SK-N-SH (cell line): ENCODE measurements at regions not wholly inside any gene's neighbourhood (a gene's known extent, or its start where the extent isn't known, plus 50 kb on each side); places are given as distances from the start of the nearest gene placed in this dataset.

Experiments used
- CTCF ChIA-PET: fragments of 300-600, 350-600 bp; formaldehyde crosslinking; extraction: SDS; loops from one replicate; lab custom pipeline; 2021; lab: Yijun Ruan, JAX
- POLR2A ChIA-PET: fragments of 350-600 bp; sonication (Branson Sonifier 250); formaldehyde crosslinking; extraction: SDS; loops from one replicate; lab custom pipeline; 2020; ENCODE audit warnings: antibody characterized with exemption, inconsistent platforms; lab: Yijun Ruan, JAX
- DNase-seq: peaks from one replicate; pipeline ENCODE4 v3.0.0; 2012
- H2AFZ ChIP-seq: fragments of 200-600 bp; sonication (generic); 2 replicates; pipeline ENCODE4 v1.8.1; 2016; ENCODE audit warnings: antibody characterized with exemption, mild to moderate bottlenecking, low read depth
- H3F3A ChIP-seq: fragments of 200-600 bp; sonication (generic); replicated peaks from 2 replicates; pipeline ENCODE3; 2016; ENCODE audit warnings: antibody characterized with exemption, mild to moderate bottlenecking; ENCODE audit not compliant: insufficient read depth
- H3K27ac ChIP-seq, 2 experiments: fragments of 200-500 bp in 1 of 2; fragments of 200-600 bp in 1 of 2; sonication (Bioruptor generic) in 1 of 2; sonication (generic), shearing (Covaris generic) in 1 of 2; 2 replicates each; pipeline versions ENCODE4 v1.5.1 to v1.6.1; 2014 to 2016; ENCODE audit warnings: low read depth in 2 of 2, inconsistent platforms in 1 of 2, low read length in 1 of 2, mild to moderate bottlenecking in 1 of 2, mixed read lengths in 1 of 2
- H3K27me3 ChIP-seq: fragments of 200-600 bp; sonication (generic), shearing (Covaris generic); 2 replicates; pipeline ENCODE4 v1.6.1; 2016; ENCODE audit warnings: mixed run types; ENCODE audit not compliant: insufficient read depth
- H3K36me3 ChIP-seq, 2 experiments: fragments of 200-500 bp in 1 of 2; fragments of 200-600 bp in 1 of 2; sonication (Bioruptor generic) in 1 of 2; sonication (generic) in 1 of 2; replicated peaks in 1 of 2; 2 replicates each; pipeline versions ENCODE3 to v1.5.1; 2014 to 2016; ENCODE audit warnings: low read length in 1 of 2, mild to moderate bottlenecking in 1 of 2; ENCODE audit not compliant: insufficient read depth in 2 of 2, control insufficient read depth in 1 of 2
- H3K4me1 ChIP-seq, 2 experiments: fragments of 200-500 bp in 1 of 2; fragments of 200-600 bp in 1 of 2; sonication (Bioruptor generic) in 1 of 2; sonication (generic), shearing (Covaris generic) in 1 of 2; 2 replicates each; pipeline versions ENCODE4 v1.5.1 to v1.6.1; 2014 to 2016; ENCODE audit warnings: low read depth in 1 of 2, low read length in 1 of 2, mixed run types in 1 of 2; ENCODE audit not compliant: insufficient read depth in 2 of 2, control insufficient read depth in 1 of 2
- H3K4me2 ChIP-seq: fragments of 200-600 bp; sonication (generic), shearing (Covaris generic); 2 replicates; pipeline ENCODE4 v1.6.1; 2017; ENCODE audit warnings: mixed run types
- H3K4me3 ChIP-seq, 2 experiments: fragments of 200-500 bp in 1 of 2; fragments of 200-600 bp in 1 of 2; sonication (Bioruptor generic) in 1 of 2; sonication (generic), shearing (Covaris generic) in 1 of 2; 2 replicates each; pipeline versions ENCODE4 v1.5.1 to v1.8.1; 2014 to 2016; ENCODE audit warnings: low read depth in 2 of 2, inconsistent platforms in 1 of 2, low read length in 1 of 2, mild to moderate bottlenecking in 1 of 2, mixed read lengths in 1 of 2, moderate library complexity in 1 of 2
- H3K79me2 ChIP-seq: fragments of 200-600 bp; sonication (generic); 2 replicates; pipeline ENCODE4 v1.8.1; 2017; ENCODE audit warnings: mild to moderate bottlenecking; ENCODE audit not compliant: insufficient read depth
- H3K9ac ChIP-seq: fragments of 200-600 bp; sonication (generic); 2 replicates; pipeline ENCODE4 v1.6.1; 2017; ENCODE audit warnings: mixed run types
- H3K9me2 ChIP-seq: fragments of 200-600 bp; sonication (generic); 2 replicates; pipeline ENCODE4 v1.6.1; 2017; ENCODE audit warnings: mixed run types
- H3K9me3 ChIP-seq: fragments of 200-600 bp; sonication (generic); 2 replicates; pipeline ENCODE4 v1.6.1; 2017; ENCODE audit warnings: mixed run types, mild to moderate bottlenecking, moderate library complexity
- H4K20me1 ChIP-seq: fragments of 200-600 bp; sonication (generic); 2 replicates; pipeline ENCODE4 v1.6.1; 2017; ENCODE audit warnings: mild to moderate bottlenecking, mixed run types; ENCODE audit not compliant: insufficient read depth
- EP300 ChIP-seq, 2 experiments: IDR thresholded peaks; 2 replicates each; pipeline versions ENCODE4 v1.4.0 to v1.6.1; 2012; ENCODE audit warnings: borderline replicate concordance in 1 of 2, low read depth in 1 of 2, low read length in 1 of 2
- EZH2phosphoT487 ChIP-seq: fragments of 200-600 bp; sonication (generic); IDR thresholded peaks from 2 replicates; pipeline ENCODE4 v1.6.1; 2017; ENCODE audit warnings: low read depth, mixed run types, mild to moderate bottlenecking, antibody characterized with exemption, moderate library complexity, borderline replicate concordance
- FOSL2 ChIP-seq: IDR thresholded peaks from 2 replicates; pipeline ENCODE4 v1.4.0; 2012; ENCODE audit warnings: low read depth, mild to moderate bottlenecking, moderate library complexity, borderline replicate concordance
- FOXM1 ChIP-seq: IDR thresholded peaks from 2 replicates; pipeline ENCODE4 v1.4.0; 2012; ENCODE audit warnings: low read depth, mild to moderate bottlenecking
- JUND ChIP-seq: IDR thresholded peaks from 2 replicates; pipeline ENCODE4 v1.4.0; 2012
- MEF2A ChIP-seq: IDR thresholded peaks from 2 replicates; pipeline ENCODE4 v1.4.0; 2012; ENCODE audit warnings: low read depth, borderline replicate concordance
- MXI1 ChIP-seq: IDR thresholded peaks from 2 replicates; pipeline ENCODE4 v1.6.1; 2012; ENCODE audit warnings: mild to moderate bottlenecking, low read depth, low read length, improper control_type of control experiment
- NFIC ChIP-seq: IDR thresholded peaks from 2 replicates; pipeline ENCODE4 v1.4.0; 2012; ENCODE audit warnings: borderline replicate concordance
- PBX3 ChIP-seq: IDR thresholded peaks from 2 replicates; pipeline ENCODE4; 2012
- RAD21 ChIP-seq: IDR thresholded peaks from 2 replicates; pipeline ENCODE4 v1.6.1; 2012; ENCODE audit warnings: mild to moderate bottlenecking, low read length
- SMC3 ChIP-seq: IDR thresholded peaks from 2 replicates; pipeline ENCODE4 v1.6.1; 2012; ENCODE audit warnings: low read depth, low read length, improper control_type of control experiment
- TAF1 ChIP-seq: IDR thresholded peaks from 2 replicates; pipeline ENCODE4 v1.6.1; 2012; ENCODE audit warnings: low read depth, mild to moderate bottlenecking, low read length, moderate library complexity, borderline replicate concordance
- TCF12 ChIP-seq: IDR thresholded peaks from 2 replicates; pipeline ENCODE4 v1.4.0; 2012
- USF2 ChIP-seq: fragments of 150-350 bp; IDR thresholded peaks from 2 replicates; pipeline ENCODE4 v1.6.1; 2017; ENCODE audit warnings: antibody characterized with exemption, low read length, low read depth, borderline replicate concordance
- ZBTB33 ChIP-seq: IDR thresholded peaks from 2 replicates; pipeline ENCODE4 v1.4.0; 2012; ENCODE audit warnings: low read depth, borderline replicate concordance
- WGBS: methylation state at CpG from one replicate; pipeline ENCODE4 v1.1.6; 2017; ENCODE audit warnings: low lambda C conversion rate; 5-methylcytosine and 5-hydroxymethylcytosine counted together

GRCh38 chr4:124943145-124943889 lies 230.8 kb upstream of the ANKRD50 start (continued):
- TF ChIP-seq ZBTB33, result peak; percentile 86
- TF ChIP-seq, all 33 proteins: peak for 16

GRCh38 chr4:124941267-124941666 lies 228.7 kb upstream of the ANKRD50 start:
- CTCF ChIA-PET, result no interaction called here
- H3F3A ChIP-seq, result peaks cover 45% of the 10 kb centered on the region
- no peaks in the 10 kb centered on the region for H3K79me2 ChIP-seq
- H3K27me3 ChIP-seq, result no peaks in the 10 kb centered on the region
- peak overlapping the region; percentile 15; the same call in 1 of the 2 replicates for H3K4me2 ChIP-seq
- no peaks in the 10 kb centered on the region for H4K20me1 ChIP-seq
- POLR2A ChIA-PET, result no interaction called here
- no peaks in the 10 kb centered on the region for H3K9me3 ChIP-seq
- 38% methylated on average over 3 of the region's 3 CpGs for WGBS
- no peak overlapping the region for H3K4me3 ChIP-seq
- H2AFZ ChIP-seq, result no peak overlapping the region
- no peak for TF ChIP-seq USF2
- TF ChIP-seq TCF12, result 0 out of 2 replicates have a peak, but pooled peaks have one; percentile 14
- peak; percentile 48 for TF ChIP-seq JUND
- peak; percentile 68 for TF ChIP-seq FOSL2
- TF ChIP-seq EP300 (IDR thresholded peaks at IDR 0.05; ENCODE audit: borderline replicate concordance in 1 of 2, low read depth in 1 of 2, low read length in 1 of 2), result peak in 1 of 2 experiments; percentile 59; a peak in 1 of 4 replicates
- peak; percentile 30; the same call in 1 of the 2 replicates for TF ChIP-seq PBX3
- TF ChIP-seq TAF1, result no peak
- TF ChIP-seq, all 33 proteins: peak for 5
- Histone ChIP-seq H3K27ac (peak overlapping the region; percentile 28 to 98; a peak in 3 of 4 replicates), H3K9ac (peak overlapping the region; percentile 35; the same call in 1 of the 2 replicates), H3K36me3 (no peaks in the 10 kb centered on the region), H3K9me2 (no peaks in the 10 kb centered on the region), H3K4me1 (peaks cover 4 to 36% of the 10 kb centered on the region in 2 experiments; a peak in 3 of 4 replicates)
- DNase-seq, result no peak

GRCh38 chr4:124940387-124940786 lies 227.9 kb upstream of the ANKRD50 start:
- Histone ChIP-seq H3K4me2 (no peak overlapping the region), H3K9me2 (no peaks in the 10 kb centered on the region), H3K27me3 (no peaks in the 10 kb centered on the region), H2AFZ (peak overlapping the region; percentile 59; the same call in 1 of the 2 replicates), H3K4me1 (peaks cover 5 to 36% of the 10 kb centered on the region in 2 experiments; a peak in 3 of 4 replicates), H3K27ac (peak overlapping the region; percentile 50 to 98; a peak in 3 of 4 replicates), H3K4me3 (no peak overlapping the region), H3F3A (peaks cover 45% of the 10 kb centered on the region), H3K79me2 (no peaks in the 10 kb centered on the region), H3K9me3 (no peaks in the 10 kb centered on the region), H4K20me1 (no peaks in the 10 kb centered on the region), H3K36me3 (no peaks in the 10 kb centered on the region), H3K9ac (peak overlapping the region; percentile 35; the same call in 1 of the 2 replicates)
- CTCF ChIA-PET, result no interaction called here
- WGBS, result 6% methylated on average over 3 of the region's 3 CpGs
- POLR2A ChIA-PET, result no interaction called here
- DNase-seq, result no peak
- TF ChIP-seq MEF2A (peak; percentile 91; the same call in 1 of the 2 replicates), MXI1 (no peak), RAD21 (no peak), EZH2phosphoT487 (no peak), FOXM1 (peak; percentile 85; the same call in 1 of the 2 replicates), TCF12 (peak; percentile 90), FOSL2 (peak; percentile 93), PBX3 (peak; percentile 91), EP300 (IDR thresholded peaks at IDR 0.05; ENCODE audit: borderline replicate concordance in 1 of 2, low read depth in 1 of 2, low read length in 1 of 2) (peak in 1 of 2 experiments; percentile 93; a peak in 2 of 4 replicates), ZBTB33 (no peak), SMC3 (no peak), NFIC (peak; percentile 88), JUND (peak; percentile 96)
